ENCODE measurements at regions not wholly inside any gene's neighbourhood (a gene's known extent, or its start where the extent isn't known, plus 50 kb on each side); places are given as distances from the start of the nearest gene placed in this dataset.
"Not testable (repeated sequence)": the region's sequence is repeated elsewhere in the genome, so short reads cannot be mapped to it uniquely, and the experiment has no call there.

DNA sequence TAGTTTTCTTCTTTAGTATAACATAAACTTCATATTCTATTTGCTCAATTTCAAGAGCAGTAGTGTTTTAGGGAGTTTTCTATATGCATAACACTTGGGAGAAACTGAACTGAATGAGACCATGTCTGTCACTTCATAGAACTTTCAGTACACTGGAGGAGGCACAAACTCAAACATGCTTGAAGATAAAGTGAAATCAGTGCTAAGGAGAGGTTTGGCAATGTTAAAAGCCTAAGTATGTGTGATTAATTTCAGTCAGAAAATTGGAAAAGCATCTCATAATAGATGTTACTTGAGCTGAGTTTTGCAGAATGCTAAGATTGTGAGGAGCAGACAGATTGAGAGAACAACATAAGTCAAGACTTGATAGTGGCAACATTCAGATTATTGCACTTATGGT is 411.2 kb upstream of the HS3ST1 start:
- no peak for DNase-seq (ENCODE audit: low read depth)

DNA sequence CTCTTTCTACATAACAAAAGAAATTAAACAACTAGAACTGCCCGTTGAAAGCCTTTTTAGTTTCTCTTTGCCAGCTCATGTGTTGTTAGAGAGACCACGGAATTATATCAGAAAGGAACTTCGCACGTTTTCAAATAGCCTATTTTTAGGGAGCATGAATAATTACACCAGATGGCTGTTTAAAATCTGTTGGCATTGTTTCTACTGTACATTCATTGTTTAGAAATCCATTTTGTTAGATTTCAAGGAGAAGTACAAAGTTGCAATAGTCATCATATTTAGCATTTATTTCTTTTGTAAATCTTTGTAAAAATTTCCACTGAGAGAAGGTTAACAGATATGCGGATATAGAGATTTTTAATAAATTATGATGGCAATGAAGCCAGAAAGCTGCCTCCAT is 403.0 kb upstream of the HS3ST1 start:
- DNase-seq (ENCODE audit: low read depth): no peak

DNA sequence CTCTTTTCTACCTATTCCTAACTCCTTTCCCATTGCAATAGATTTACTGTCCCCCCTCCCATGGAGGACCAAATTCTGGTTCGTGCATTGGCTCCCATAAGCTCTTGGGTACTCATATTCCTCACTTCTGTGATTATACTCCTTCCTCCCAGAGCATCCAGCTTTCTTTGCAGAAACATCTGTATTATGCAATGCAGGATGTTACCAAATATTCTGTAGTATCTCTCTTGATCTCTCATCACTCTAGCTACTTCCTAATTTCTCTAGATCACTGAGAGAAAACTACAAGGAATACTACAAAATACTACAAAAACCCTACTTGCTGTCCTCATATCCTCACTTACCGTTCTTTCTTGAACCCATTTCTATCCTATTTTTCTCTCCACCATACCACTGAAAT is 395.9 kb upstream of the HS3ST1 start:
- no peak for DNase-seq (ENCODE audit: low read depth)

DNA sequence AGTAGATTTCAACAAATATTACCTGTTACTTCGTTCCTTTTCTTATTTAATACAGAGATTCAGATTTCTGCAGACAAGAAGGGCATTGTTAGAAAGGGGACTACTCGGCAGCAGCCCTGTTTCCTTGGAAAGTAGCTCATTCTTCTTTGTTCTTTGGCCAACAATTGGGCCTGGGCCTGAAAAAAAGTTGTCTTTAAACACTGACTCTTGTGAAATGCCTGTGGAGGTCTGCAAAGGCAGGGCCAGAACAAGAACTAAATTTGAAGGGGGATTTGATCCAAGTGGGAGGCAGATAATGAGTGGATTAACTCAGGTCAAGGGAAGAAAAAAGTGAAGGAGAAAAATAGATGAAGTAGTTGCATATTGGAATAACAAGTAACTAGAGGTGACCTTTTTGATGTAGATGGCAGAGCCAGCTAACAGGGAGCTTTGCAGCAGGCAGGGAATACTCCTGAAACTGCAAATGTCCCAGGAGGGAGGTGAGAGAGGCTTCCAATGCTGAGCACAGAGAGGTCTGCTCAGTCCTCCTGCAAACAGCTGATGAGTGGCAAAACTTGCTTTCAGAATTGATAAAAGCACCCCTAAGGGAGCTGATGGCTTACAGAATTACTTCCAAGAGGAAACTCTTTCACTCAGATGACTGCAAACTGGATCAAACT is 393.2 kb upstream of the HS3ST1 start:
- DNase-seq (ENCODE audit: low read depth): no peak

DNA sequence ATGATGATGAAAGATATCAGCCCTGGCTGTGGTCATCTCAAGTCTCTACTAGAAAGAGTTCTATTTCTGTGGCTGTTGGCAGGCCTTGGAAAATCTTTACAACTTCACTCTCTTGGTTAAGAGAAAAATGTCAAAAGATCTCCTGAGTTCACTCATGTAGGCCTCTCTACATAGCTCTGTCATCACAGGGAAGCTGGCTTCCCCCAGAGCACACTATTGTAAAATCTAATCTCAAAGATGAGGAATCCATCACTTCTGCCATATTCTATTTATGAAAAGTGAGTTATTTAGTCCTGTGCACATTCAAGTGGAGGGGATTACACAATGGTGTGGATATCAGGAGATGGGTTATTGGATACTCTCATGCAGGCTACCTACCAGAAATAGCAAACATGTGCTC is 388.4 kb upstream of the HS3ST1 start:
- DNase-seq (ENCODE audit: low read depth): no peak

DNA sequence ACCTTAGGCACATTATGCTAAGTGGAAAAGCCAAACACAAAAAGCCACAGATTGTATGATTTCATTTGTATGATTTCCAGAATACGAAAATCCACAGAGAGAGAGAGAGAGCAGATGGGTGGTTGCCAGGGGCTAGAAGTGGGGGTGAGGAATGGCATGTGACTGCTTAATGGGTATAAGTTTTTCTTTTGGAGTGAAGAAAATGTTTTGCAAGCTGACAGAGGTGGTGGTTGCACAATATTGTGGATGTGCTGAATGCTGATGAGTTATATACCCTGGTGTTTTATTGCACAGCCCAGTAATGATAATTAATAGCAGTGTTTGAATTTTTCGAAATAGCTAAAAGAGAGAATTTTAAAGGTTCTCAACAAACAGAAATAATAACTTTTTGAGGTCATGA is 386.1 kb upstream of the HS3ST1 start:
- DNase-seq (ENCODE audit: low read depth): no peak

DNA sequence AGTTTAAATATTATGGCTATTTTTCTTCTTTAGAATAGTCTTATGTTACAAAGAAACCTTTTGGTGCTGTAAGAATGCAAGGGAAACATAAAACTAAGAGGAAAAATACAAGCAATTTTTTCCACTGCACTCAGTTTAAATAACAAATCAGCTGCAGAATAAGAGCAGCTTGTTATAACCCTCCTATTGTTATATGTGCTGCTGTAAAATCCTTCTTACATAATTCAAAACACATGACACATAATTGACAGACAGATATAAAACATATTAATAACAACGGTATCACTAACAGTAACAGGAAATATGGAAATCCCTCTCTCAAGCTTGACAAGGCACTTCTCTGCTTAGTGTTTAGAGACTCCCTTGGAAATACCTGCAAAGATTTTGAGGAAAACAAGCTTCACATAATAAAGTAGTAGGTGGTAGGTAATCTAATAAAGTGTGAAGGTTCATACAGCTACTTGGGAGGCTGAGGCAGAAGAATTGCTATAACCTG is 385.3 kb upstream of the HS3ST1 start:
- no peak for DNase-seq (ENCODE audit: low read depth)

DNA sequence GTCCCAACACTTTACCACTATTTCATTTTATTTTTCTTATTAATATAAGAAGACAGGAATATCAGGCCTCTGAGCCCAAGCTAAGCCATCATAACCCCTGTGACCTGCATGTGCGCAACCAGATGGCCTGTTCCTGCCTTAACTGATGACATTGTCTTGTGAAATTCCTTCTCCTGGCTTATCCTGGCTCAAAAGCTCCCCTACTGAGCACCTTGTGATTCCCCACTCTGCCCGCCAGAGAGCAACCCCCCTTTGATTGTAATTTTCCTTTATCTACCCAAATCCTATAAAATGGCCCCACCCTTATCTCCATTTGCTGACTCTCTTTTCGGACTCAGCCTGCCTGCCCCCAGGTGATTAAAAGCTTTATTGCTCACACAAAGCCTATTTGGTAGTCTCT is 382.8 kb upstream of the HS3ST1 start:
- DNase-seq (ENCODE audit: low read depth): not testable (repeated sequence)

DNA sequence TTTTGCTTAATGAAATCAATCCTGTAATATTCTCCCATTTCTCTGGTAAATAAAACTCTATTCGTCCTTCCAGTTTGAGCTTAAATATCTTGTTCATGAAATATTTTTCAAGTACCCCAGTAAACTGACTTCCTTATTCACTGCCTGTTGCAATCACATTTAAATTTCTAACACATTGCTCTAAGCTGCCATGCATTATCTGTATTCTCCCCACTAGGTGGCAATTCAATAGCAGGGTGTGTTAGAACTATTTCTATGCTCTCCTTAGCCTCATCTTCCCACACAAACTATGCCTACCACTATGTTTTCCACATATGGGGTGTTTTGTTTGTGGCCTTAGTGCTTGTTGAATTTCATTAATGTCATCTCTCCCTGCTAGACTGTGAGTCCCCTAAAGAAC is 377.1 kb upstream of the HS3ST1 start:
- no peak for DNase-seq (ENCODE audit: low read depth)

DNA sequence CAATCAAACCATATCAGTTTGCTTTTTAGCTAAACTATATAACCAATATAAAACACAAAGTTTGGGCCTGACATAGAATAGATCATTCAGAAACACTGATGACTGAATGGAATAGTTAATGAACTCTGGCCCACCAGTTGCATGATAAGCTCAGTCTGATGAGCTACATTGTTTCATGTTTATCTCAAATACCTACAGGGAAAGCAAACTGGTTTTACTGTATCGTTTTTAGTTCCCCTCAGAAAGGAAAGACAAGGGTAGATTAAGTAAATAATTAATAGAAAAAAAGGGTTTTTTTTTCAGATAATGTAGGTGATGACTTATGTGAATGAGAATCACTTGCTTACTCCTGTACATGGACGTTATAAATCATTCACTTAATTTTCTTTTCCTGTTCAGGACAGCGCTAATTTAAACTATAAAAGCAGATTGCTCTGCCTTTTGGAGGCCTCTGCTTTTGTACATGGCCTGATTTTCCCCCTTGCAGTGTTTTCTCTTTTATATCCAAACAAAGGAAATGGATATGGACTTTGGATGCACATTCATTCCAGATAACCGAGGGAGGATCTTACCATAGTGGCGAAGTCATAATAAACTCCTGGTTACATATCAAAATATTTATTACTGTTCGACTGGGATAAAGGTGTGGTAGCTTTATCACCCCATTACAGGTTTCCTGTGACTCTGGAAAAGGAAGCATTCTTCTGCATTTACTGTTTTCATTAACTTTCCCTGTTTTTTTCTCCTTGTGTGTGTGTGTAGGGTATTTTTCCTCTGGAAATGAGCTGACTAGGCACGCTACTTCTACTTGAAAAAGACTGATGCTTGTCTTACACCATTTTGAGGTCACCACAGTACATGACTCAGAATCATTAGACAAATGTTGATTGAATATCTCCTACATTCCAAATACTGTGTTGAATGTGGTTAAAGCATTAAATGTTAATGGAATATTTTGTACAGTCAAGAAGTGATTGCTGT is 373.1 kb upstream of the HS3ST1 start:
- DNase-seq (ENCODE audit: low read depth): no peak

DNA sequence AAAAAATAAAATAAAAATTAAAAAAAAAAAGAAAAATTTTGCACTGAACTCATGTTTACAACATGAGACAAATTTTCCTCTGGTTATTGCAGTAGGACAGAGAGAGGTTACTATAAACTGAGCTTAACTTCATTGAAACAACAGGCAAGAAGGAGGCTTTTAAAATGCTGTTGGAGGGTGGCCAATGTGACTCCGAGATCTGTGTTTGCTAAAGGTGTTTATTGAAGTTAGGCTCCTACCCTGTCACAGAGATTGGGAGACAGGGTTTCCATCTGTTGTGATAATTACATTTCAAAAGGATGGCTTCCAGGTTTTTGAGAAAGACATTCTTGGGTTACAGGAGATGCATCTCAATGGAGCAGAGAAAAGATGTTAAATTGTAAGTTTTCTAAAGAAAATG is 370.5 kb upstream of the HS3ST1 start:
- DNase-seq (ENCODE audit: low read depth): no peak

DNA sequence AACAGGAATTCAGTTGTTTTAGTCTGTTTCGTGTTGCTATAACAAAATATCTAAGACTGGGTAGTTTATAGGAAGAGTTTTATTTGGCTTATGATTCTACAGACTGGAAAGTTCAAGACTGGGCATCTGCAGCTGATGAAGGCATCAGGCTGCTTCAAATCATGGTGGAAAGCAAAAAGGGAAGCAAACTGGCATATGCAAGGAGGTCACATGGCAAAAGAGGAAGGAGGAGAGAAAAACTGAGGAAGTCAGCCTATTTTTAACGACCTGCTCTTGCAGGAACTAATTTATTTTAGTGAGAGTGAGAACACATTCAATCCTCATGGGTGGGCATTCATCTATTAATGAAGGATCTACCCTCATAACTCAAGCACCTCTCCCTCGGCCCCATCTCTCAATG is 363.1 kb upstream of the HS3ST1 start:
- DNase-seq (ENCODE audit: low read depth): no peak

DNA sequence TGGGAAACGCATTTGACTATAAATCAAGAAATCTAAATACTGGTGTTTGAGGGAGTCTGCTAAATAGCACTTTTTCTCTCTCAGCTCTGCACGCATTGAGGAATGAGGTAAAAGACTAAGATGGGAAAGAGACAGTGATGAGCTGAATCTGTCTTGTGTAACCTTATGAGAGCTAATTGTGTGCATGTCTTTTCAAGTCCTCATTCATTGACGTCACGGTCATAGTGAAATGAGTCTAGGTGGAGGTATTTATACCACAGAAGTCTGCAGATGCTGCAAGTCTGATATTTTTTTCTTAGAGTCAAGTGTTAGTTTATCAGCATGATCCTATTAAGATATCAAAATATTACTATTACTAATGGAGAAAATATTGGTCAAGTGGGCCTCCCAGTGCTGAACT is 361.5 kb upstream of the HS3ST1 start:
- DNase-seq (ENCODE audit: low read depth): no peak

DNA sequence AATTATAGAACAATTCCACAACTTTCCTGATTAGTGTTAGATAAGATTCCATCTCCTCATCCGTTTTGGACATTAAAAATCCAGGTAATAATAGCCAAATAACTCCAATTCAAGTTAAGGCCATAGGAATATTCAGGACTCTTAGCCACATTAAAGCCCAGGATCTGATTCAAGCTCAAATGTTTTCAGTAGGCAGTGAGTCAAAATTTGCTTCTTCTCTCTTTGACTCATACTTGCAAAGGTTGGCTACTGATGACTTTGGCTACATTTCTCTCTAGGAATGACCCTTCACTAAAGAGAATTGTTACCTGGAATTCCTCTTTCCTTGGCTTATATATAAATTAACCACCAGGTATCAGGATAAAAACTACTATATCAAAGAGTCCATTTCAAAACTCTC is 354.9 kb upstream of the HS3ST1 start:
- no peak for DNase-seq (ENCODE audit: low read depth)

DNA sequence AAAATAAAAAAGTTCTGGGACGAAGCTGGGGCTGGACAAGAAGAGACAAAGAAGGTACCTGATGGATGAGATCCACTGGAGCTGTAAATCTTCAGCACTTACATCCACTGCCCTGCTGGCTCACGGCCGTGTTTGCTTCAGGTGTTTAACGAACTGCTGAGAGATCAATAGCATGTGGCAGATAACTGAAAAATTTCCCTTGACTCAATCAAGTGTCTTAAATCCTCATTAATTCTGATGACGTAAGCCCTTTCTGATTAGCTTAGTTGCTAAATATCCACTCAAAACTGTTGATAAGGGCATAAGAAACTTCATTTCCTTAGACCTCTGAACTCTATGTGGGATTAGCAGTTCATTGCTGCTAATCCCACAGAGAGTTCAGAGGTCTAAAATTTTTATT is 354.2 kb upstream of the HS3ST1 start:
- DNase-seq (ENCODE audit: low read depth): no peak

DNA sequence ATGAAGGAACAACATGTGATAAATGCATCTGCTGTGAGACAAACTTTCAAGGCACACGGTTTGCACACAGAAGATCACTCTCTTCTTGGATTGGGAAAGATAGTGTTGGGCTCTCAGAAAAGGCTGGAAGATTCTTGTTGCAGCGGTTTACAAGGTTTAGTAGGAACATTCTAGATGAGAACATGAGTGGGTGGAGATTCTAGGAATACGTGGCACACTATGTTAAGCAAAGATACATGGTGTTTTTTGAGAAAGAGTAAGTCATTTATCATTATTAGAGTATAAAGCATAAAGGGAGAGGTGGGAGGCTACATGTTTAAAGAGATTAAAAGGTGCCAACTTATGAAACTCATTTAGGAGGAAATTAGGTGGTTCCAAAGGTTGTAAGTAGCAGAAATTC is 348.8 kb upstream of the HS3ST1 start:
- DNase-seq (ENCODE audit: low read depth): no peak

DNA sequence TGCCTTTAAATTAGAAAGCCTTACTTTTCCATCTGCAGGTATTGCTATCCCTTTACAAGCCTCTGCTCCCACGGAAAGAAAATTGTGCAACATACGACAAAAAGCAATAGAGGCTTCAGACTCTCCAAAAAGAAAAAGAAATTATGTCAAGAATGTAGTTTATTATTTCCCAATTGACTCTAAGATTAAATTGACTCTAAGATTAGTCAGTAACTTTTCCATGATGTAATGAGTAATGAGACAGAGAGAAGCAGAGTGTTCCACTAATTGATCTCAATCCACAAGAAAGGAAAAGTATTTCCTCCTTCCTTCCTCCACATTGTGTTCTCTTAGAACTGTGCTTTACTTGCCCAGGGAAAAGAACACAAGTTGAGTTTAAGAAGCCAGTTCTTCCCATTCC is 345.7 kb upstream of the HS3ST1 start:
- no peak for DNase-seq (ENCODE audit: low read depth)

DNA sequence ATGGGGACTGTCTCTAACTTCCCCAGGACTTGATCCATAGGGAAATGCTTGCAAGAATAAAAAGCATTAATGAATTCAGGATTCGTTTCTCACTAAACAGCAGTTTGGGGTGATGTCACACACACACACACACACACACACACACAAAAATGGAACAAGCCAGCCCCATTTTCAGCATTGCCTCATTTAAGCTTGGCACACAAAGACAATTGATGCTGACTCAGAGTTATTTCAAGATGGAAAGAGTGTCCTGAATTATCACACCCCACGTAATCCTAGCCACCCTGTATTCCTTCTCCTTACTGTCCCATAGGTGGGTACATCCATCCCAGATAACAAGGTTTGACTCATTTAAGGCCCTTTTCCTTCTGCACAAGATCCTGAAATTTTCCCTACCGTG is 345.1 kb upstream of the HS3ST1 start:
- no peak for DNase-seq (ENCODE audit: low read depth)

DNA sequence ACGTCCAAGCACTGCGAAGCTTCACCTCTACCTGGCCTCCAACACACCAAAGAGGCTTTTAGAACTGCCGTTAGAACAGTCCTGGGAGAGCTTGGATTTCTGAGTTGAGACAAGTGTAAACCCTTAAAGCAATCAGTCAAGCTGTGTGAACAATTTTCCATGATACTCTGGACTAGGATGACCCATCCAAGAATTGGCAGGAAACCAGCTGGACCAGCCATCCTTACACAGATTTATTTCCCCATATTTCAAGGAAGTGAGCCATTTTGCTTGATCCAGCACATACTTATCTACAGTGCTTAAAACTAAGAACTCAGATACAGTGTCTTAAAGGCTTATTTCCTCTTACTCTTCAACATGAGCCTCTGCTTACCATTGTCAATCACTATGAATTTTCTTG is 340.7 kb upstream of the HS3ST1 start:
- DNase-seq (ENCODE audit: low read depth): no peak

DNA sequence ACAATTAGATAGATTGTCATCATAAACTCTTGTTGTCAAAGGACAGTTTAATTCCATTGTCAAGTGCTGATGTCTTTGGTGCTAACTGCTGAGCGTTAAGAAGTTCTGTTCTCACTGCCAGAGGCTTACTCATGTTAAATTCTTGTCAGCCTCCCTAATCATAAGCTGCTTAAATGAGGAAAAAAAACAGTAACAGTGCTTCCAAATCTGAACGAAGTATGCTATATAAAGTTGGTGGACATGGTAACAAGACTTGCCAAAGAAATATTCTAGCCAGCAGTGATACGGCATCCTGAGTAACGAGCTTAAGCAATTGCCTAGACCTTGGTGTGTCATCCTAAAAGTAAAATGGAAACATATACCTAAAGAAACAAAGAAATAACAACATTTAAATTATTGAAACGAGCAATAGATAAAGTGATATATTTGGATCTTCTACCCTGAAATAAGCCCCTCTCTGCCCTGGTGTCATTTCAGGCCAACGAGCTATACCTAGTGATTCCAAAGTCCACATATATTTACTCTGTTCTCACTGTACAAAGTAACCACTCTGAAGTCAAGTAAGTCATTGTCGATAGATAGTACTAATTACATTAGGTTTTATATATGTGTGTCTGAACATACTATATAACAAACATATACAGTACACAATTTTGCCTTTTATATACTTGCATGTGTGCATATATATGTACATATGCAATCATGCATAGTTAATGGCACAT is 339.7 kb upstream of the HS3ST1 start:
- no peak for DNase-seq (ENCODE audit: low read depth)

DNA sequence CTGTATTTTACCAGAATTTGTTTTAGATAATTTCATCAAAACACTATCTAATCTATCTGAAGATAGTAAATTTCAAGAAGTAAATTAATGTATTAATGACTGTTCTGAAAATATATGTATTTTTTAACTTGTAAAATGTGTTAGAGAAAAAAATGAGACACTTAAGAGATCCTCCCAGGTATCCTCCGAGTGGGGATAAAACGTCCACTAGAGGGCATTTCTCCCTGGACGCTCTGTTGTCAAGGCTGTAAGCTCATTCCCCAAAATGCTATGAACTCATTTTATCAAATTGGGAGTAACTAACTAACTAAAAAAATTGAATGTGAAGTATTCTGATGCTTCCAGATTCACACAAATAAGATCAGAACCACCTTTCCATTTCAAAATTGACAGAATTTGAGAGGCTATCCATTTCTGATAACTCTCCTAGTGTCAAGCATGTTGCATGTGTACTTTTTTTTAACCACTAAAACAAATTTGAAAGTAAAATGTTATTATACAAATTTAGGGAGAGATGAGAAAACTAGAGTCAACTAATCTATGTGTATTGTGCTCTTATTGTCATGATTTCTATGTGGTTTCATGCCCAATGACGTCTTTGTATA is 337.3 kb upstream of the HS3ST1 start:
- no peak for DNase-seq (ENCODE audit: low read depth)

DNA sequence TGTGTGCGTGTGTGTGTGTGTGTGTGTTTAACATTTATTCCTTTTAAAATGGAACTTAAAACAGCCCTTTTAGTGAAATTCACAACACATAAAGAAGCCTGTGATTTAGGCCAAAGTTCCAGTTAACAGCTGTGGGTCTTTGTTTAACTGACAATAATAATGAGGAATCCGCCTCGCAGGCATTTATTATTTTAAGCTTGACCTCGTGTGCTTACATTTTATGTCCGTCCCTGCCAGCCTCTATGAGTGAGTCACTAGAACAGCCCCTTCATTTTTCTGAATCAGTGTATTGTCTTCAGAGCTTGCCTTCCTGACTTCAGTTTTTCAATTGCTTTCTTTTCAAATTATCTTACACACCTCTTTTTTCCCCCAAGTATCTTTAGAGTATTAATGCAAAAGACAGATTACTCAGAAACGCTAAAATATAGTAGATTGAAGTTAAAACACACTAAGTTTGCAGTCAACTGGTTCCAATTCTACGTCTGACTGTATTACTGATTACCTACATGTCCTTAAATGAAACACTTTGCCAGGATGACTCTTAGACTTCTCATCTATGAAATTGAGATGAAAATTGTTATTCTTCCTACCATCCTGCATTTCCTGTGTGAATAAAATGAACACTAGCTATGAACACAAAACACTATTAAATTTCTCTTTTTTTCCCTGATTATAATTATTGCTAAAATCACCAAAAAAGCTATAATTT is 319.6 kb upstream of the HS3ST1 start:
- DNase-seq (ENCODE audit: low read depth): no peak
